SIG-M5 (cell line): ENCODE measurements at regions not wholly inside any gene's neighbourhood (a gene's known extent, or its start where the extent isn't known, plus 50 kb on each side); places are given as distances from the start of the nearest gene placed in this dataset.
"Not testable (repeated sequence)": the region's sequence is repeated elsewhere in the genome, so short reads cannot be mapped to it uniquely, and the experiment has no call there.

Experiments used
- DNase-seq: peaks from one replicate; lab custom pipeline; 2025; lab: John Stamatoyannopoulos, UW

DNA sequence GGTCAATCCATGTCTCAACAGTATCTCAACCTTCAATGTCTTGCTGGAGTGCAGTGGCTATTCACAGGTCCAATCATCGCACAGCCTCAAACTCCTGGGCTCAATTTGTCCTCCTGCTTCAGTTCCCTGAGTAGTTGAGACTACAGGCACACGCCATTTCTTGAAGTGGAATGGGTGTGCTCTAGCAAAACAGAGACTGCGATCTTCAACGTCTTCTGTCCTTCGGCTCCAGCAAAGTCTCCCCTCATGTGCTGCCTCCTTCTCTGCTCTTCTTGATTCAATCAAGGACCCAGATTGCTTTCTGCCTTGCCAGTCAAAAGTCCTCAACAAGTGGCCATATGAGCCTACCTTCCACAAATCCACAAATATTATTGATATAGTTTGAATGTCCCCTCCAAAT lies 466.7 kb upstream of the MIR17HG start:
- no peak for DNase-seq

GRCh38 chr13:90882551-90882950 lies 464.9 kb upstream of the MIR17HG start:
- DNase-seq = no peak

DNA sequence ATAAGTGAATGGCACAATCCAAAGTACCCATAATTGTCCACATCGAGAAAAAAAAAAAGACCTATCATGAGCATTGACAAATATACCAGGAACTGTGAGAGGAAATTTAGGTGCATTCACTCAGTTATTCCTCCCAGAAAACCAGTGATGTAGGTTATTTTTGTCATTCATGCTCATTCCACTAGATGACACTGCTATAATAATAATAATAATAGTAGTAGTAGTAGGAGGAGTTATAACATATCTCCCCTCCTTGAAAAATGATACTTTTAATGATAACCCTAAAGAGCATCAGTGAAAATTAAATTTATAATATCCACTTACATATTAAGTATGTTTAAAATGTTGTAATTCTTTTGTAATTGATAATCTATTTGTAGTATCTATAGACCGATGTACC lies 463.9 kb upstream of the MIR17HG start:
- DNase-seq = no peak

- no peak for DNase-seq
Observed at GRCh38 chr13:90884066-90884465, 463.4 kb upstream of the MIR17HG start.

DNA sequence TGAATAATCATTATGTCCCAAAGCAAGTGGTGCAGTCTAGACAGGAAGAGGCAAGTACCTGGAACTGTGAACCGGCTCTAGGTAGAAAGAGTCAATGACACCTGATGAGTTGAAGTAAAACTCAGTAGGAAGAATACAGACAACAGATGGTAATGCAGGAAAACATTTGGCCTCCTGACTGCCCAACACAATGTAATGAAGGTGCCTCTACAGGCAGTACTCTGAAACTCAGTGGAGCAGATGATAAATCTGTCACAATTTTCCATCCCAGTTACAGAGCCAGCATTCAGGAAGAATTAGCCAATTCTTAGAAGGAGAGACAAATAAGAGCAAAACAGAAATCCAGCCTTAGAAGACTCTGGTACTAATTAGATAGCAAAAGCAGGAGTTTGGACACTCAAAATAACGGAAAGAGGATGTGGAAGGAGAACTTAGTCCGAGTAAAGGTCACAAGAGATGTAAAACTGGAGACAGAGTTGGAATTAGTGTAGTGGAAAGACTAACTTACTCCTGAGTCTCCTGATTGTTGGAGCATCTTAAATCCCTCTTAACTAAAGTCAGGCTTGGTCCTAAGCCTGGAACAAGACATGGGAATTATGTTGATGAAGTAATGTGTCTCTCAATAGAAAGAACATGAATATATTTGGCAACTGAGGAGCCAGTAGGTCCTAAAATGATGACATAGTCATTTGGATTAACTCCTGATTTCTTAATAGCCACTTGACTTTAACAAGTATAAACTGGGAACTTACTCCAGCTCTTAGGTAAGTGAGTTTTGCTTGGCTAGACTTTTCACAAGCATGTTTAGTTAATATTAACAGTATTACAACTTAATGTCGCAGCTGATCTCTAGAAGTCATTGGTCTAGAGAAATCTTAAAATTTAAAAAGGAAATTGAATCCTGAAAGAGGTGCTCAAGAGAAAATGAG lies 457.3 kb upstream of the MIR17HG start:
- no peak for DNase-seq

DNA sequence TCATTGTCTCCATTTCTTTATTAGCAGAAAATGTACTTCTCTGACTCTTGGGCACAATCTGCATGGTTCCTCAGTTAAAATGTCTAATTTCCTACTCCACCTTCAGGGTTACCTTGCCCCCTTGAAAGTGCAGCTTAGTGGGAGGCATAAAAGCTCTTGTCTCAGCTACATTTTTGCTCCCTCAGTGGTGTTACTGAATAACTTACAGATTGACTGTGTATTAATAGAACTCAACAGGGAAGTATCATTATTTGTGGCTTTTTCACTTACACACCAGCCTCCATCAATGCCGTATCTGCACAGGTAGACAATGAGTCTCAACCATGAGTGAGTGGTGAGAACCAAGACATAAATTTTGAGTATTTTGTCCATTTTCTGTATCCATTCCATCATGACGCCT lies 456.2 kb upstream of the MIR17HG start:
- no peak for DNase-seq

DNA sequence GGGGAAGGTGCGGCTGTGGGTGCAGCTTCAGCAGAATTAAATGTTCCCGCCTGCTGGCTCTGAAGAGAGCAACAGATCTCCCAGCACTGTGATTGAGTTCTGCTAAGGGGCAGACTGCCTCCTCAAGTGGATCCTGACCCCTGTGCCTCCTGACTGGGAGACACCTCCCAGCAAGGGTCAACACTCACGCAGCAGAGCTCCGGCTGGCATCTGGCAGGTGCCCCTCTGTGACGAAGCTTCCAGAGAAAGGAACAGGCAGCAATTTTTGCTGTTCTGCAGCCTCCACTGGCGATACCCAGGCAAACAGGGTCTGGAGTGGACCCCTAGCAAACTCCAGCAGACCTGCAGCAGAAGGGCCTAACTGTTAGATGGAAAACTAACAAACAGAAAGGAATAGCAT lies 454.3 kb upstream of the MIR17HG start:
- not testable (repeated sequence) for DNase-seq

GRCh38 chr13:90896002-90896401 lies 451.5 kb upstream of the MIR17HG start:
- DNase-seq = no peak

DNA sequence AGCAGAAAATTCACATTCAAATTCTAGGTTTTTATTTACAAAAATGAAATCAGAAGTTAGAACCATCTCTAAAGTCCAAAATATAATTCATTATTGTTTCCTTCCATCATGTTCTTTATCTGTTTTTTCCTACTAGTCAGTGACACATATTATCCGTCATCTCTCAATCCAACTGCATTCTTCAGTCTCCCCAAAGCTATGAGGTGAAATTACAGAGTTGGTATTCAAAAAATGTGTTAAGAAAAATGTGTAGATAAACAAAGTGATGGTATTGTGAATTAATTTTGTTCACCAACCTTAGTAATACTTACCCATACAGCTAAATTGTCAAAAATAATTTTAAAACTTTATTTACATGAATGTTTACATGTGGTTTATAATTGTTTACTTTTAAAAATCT lies 448.7 kb upstream of the MIR17HG start:
- no peak for DNase-seq

DNA sequence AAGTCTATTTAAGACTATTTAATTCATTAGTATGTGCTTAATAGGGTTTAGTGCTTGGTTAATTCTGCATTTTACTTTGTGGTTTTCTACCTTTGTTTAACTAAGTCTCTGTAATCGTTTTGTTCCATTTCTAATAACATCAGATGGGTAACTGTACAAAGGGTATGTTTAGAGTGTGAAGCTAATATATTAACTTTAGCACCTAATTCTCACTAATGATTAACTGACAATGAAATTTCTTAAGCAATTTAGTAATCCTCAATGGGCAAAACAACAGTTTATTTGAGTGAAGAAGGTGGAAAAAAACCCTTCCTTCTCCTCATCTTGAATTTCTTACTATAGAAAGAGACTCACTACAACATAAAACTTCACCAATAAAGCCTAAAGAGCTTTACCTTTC lies 448.1 kb upstream of the MIR17HG start:
- DNase-seq = no peak

- no peak for DNase-seq
Observed at GRCh38 chr13:90902255-90902654, 445.2 kb upstream of the MIR17HG start.

- DNase-seq = no peak
Observed at GRCh38 chr13:90906554-90906953, 440.9 kb upstream of the MIR17HG start.

DNA sequence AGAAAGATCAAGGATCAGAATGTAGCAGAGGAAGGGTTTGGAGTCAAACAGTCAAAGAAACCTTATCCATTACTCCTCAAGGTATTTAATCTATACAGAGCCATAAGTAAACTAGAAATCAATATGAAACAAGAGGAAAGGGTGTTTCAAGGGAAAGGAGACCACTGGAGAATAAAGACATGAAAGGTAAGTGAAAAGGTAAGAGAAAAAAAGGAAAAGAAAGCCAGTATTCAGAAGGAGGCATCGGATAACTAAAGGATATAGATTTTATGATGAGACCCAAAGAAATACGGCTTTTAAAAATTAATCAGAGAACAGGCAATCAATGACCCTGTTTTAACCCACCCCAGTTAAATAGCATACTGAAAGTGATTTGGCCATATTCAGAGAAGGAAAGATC lies 438.7 kb upstream of the MIR17HG start:
- DNase-seq = no peak

- DNase-seq = no peak
Observed at GRCh38 chr13:90910018-90910639, 437.4 kb upstream of the MIR17HG start.

DNA sequence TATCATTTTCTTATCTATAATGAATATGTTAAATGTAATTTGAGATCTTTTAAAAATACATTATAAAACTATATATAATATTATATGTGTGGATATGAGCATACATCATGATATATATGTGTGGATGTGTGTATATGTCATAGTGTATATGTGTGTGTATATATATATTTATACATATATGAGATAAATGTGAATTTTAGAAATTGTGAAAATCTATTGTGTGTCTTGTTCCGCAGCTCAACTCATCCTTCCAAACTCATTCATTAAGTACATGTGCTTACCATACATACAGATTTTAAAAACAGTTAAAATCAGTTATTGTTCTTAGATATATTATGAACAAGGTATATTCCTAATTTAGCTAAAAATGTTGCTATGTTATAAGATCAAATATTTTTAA lies 435.2 kb upstream of the MIR17HG start:
- no peak for DNase-seq

- DNase-seq = no peak
Observed at GRCh38 chr13:90918536-90918935, 429.0 kb upstream of the MIR17HG start.

DNA sequence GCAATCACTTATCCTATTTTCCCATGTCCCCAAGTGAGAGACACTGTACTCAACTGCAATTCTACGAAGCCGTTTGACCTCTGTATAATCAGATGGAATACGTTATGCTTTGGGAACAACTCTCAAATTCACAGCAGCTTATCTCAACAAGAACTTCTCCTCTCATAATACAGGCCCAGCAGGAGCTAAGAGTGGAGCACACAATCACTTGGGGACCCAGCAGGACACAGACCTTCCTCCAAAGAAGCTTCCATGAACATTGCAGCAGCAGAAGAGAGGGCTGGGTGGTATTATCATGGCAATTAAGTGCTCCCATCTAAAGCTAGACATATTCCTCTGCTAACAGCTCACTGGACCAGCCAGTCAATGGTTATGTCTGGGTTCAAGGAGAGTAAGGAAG lies 428.3 kb upstream of the MIR17HG start:
- DNase-seq = no peak

DNA sequence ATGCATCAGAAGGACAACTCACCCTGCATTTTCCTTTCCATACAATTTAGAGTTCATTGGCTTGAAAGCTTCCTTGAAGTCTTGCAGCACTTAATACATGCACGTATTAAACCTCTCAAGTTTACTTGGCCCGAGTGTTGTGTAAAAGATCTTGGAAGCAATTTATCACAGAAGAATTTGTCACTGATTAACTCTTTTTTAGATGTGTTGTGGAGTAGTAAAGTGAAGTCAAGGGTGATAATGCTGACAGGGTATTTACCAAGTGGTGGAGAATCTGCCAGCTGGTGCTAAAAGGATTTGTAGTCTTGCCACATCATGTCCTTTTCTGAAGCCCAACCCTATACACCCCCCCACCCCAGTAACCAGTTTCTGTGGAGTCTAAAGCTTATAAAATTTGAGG lies 421.0 kb upstream of the MIR17HG start:
- DNase-seq = no peak

DNA sequence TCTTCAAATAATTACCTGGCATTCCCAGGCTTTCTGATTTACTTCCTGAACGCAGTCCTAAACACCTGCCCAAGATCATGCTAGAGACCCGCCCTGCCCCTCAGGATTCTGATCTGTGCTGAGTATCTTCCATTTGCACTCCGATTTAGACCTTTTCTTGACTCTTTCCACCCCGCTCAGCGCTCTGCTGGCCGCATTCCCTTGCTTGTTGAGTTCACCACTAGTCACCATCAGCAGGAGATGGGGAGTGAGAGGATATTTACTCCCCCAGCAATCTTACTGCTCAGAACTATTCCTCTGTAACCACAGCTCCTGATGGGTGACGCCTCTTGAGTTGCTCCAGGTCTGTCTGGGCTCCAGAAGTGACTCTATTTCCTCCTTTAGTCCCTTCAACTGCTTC lies 419.4 kb upstream of the MIR17HG start:
- DNase-seq = no peak

DNA sequence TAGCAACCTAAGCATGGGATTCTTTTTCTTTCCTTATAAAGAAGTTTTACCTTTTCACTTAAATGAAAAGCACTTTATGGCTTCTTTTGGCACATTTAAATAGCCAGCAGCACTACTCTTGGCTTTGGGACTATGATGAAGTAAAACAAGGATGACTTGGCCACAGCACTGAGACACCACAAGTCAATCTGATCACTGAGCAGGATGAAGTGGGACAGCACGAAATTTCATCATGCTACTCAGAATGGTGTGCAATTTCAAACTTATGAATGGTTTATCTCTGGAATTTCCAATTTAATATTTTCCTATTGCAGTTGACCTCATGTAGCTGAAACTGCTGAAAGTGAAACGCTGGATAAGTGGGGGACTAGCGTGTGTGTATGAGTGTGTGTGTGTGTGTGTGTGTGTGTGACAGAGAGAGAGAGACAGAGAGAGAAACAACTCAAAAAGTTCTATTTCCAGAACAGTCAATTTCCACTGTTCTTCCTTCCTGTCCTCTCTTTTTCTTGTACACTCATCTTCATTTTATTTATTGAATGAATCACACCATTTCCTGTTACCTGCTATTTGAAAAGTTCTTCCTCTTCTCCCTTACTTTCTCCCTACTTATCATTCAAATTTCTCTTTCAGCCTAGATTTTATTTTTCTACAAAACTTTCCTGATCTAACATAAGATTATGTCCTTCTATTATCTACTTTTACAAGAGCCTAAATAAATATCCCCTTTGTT lies 414.2 kb upstream of the MIR17HG start:
- DNase-seq = no peak

- DNase-seq = no peak
Observed at GRCh38 chr13:90934741-90935140, 412.7 kb upstream of the MIR17HG start.

DNA sequence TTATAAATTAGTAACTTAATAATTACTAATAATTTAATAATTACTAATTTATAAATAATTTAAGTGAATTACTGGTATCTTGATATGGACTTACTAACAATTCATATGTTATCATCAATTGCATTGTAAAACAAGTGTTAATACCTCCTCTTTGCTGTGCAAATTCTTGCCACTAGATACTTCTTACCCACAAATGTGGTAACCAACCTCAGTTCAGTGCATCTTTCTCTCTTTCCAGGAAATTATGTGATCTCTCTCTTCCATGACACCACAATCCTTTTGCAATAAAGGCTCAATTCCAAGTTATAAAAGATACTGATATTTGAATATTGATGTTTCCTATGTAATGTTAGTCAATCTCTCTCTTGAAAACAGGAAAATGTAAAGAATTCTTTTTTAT lies 408.6 kb upstream of the MIR17HG start:
- no peak for DNase-seq

DNA sequence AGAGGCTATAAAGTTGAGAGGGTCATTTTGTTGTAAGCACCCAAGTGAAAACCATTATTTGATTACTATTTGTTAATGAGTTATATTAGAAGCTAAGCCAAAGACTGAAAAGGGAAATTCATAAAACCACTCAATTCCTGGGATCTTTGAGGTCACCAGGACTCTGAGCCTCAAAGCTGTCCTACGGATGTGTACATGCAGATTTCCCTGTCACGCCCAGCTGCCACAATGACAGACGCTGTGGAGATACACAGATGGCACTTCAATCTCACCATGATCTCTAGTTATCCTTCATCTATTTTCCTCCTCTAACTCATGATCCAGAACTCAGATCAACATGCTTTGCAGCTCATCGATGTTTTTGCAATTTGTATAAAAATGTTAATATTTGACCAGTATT lies 403.5 kb upstream of the MIR17HG start:
- DNase-seq = no peak
